ENCODE measurements at regions not wholly inside any gene's neighbourhood (a gene's known extent, or its start where the extent isn't known, plus 50 kb on each side); places are given as distances from the start of the nearest gene placed in this dataset.

GRCh38 chr10:29140991-29141390 is 147.9 kb upstream of the LYZL1 start:
- H3K27me3 ChIP-seq (ENCODE audit: insufficient read depth) = no peaks in the 10 kb centered on the region
- H3K4me3 ChIP-seq = no peak overlapping the region
- H3K4me1 ChIP-seq (ENCODE audit: insufficient read depth) = peaks cover 39% of the 10 kb centered on the region
- Mint-ChIP-seq H3K27me3 (ENCODE audit: insufficient read depth, low read depth, poor library complexity) (peaks cover 8% of the 10 kb centered on the region), H3K27ac (no peak overlapping the region), H3K9me3 (no peaks in the 10 kb centered on the region), H3K4me3 (no peak overlapping the region), H3K4me1 (peaks cover 37% of the 10 kb centered on the region), H3K36me3 (ENCODE audit: low read depth) (no peaks in the 10 kb centered on the region)
- peak; percentile 15 for DNase-seq (ENCODE audit: low spot score)
- no peaks in the 10 kb centered on the region for H3K79me2 ChIP-seq (replicated peaks; ENCODE audit: insufficient read depth)
- TF ChIP-seq EZH2phosphoT487 (IDR thresholded peaks at IDR 0.05; ENCODE audit: unreplicated experiment) (no peak), CTCF (conservative IDR thresholded peaks at IDR 0.05; ENCODE audit: low read depth in 2 of 2) (no peak), POLR2AphosphoS5 (IDR thresholded peaks at IDR 0.05; ENCODE audit: low read depth) (no peak), ZNF331 (CRISPR knock-in tag; IDR thresholded peaks at IDR 0.05; ENCODE audit: low read depth) (no peak)
- H3K9me2 ChIP-seq (ENCODE audit: insufficient read depth) = no peaks in the 10 kb centered on the region
- peak overlapping the region; percentile 34 for H3K27ac ChIP-seq (ENCODE audit: low read depth)
- H4K20me1 ChIP-seq (replicated peaks; ENCODE audit: insufficient read depth) = no peaks in the 10 kb centered on the region
- peak overlapping the region; percentile 77 for H3K4me2 ChIP-seq
- H2AFZ ChIP-seq = no peak overlapping the region
- H3F3A ChIP-seq (replicated peaks; ENCODE audit: low read depth) = no peaks in the 10 kb centered on the region
- ATAC-seq = no peak
- H3K36me3 ChIP-seq (ENCODE audit: insufficient read depth) = no peaks in the 10 kb centered on the region

GRCh38 chr10:29141761-29142160 is 147.1 kb upstream of the LYZL1 start:
- H3K4me3 Mint-ChIP-seq = no peak overlapping the region

GRCh38 chr10:29142516-29143314 is 146.2 kb upstream of the LYZL1 start:
- Mint-ChIP-seq H3K27me3 (ENCODE audit: insufficient read depth, low read depth, poor library complexity) (peaks cover 7% of the 10 kb centered on the region), H3K4me3 (peak overlapping the region; percentile 67), H3K27ac (no peak overlapping the region; the same call in 1 of the 2 replicates), H3K9me3 (no peaks in the 10 kb centered on the region), H3K4me1 (peaks cover 37% of the 10 kb centered on the region), H3K36me3 (ENCODE audit: low read depth) (no peaks in the 10 kb centered on the region)
- Histone ChIP-seq H2AFZ (peak overlapping the region; percentile 4; the same call in 1 of the 2 replicates), H3K4me3 (peak overlapping the region; percentile 50), H3K4me2 (peak overlapping the region; percentile 77), H3K27me3 (ENCODE audit: insufficient read depth) (no peaks in the 10 kb centered on the region), H3K4me1 (ENCODE audit: insufficient read depth) (peaks cover 39% of the 10 kb centered on the region), H3K9me2 (ENCODE audit: insufficient read depth) (no peaks in the 10 kb centered on the region), H4K20me1 (replicated peaks; ENCODE audit: insufficient read depth) (no peaks in the 10 kb centered on the region), H3K36me3 (ENCODE audit: insufficient read depth) (no peaks in the 10 kb centered on the region), H3K27ac (ENCODE audit: low read depth) (peak overlapping the region; percentile 34), H3K79me2 (replicated peaks; ENCODE audit: insufficient read depth) (no peaks in the 10 kb centered on the region), H3F3A (replicated peaks; ENCODE audit: low read depth) (no peaks in the 10 kb centered on the region)
- ATAC-seq = peak; percentile 78
- peak; percentile 72 for DNase-seq (ENCODE audit: low spot score)
- no peak for TF ChIP-seq EZH2 (IDR thresholded peaks at IDR 0.05; ENCODE audit: low read depth, unreplicated experiment)
- peak; percentile 40 to 44 for TF ChIP-seq CTCF (conservative IDR thresholded peaks at IDR 0.05; ENCODE audit: low read depth in 2 of 2)
- peak; percentile 89 for TF ChIP-seq POLR2AphosphoS5 (IDR thresholded peaks at IDR 0.05; ENCODE audit: low read depth)
- no peak for TF ChIP-seq CREB1 (CRISPR knock-in tag; IDR thresholded peaks at IDR 0.05; ENCODE audit: low read depth)
- TF ChIP-seq REST (IDR thresholded peaks at IDR 0.05; ENCODE audit: unreplicated experiment) = no peak
- TF ChIP-seq EZH2phosphoT487 (IDR thresholded peaks at IDR 0.05; ENCODE audit: unreplicated experiment) = no peak
- TF ChIP-seq ZNF331 (CRISPR knock-in tag; IDR thresholded peaks at IDR 0.05; ENCODE audit: low read depth) = no peak
- TF ChIP-seq ZNF114 (CRISPR knock-in tag; IDR thresholded peaks at IDR 0.05) = no peak

More at GRCh38 chr10:29141761-29142160, 147.1 kb upstream of the LYZL1 start:
- peaks cover 37% of the 10 kb centered on the region for H3K4me1 Mint-ChIP-seq
- H3K36me3 Mint-ChIP-seq (ENCODE audit: low read depth) = no peaks in the 10 kb centered on the region
- Histone ChIP-seq H3K9me2 (ENCODE audit: insufficient read depth) (no peaks in the 10 kb centered on the region), H3F3A (replicated peaks; ENCODE audit: low read depth) (no peaks in the 10 kb centered on the region), H3K79me2 (replicated peaks; ENCODE audit: insufficient read depth) (no peaks in the 10 kb centered on the region), H3K4me1 (ENCODE audit: insufficient read depth) (peaks cover 39% of the 10 kb centered on the region), H3K27me3 (ENCODE audit: insufficient read depth) (no peaks in the 10 kb centered on the region), H3K4me2 (peak overlapping the region; percentile 77), H3K27ac (ENCODE audit: low read depth) (peak overlapping the region; percentile 34), H3K36me3 (ENCODE audit: insufficient read depth) (no peaks in the 10 kb centered on the region), H3K4me3 (peak overlapping the region; percentile 50; the same call in 1 of the 2 replicates), H4K20me1 (replicated peaks; ENCODE audit: insufficient read depth) (no peaks in the 10 kb centered on the region), H2AFZ (no peak overlapping the region)
- H3K27ac Mint-ChIP-seq = no peak overlapping the region; the same call in 1 of the 2 replicates
- DNase-seq (ENCODE audit: low spot score) (peak; percentile 10), ATAC-seq (no peak; the same call in 2 of the 3 replicates)
- H3K9me3 Mint-ChIP-seq = no peaks in the 10 kb centered on the region
- H3K27me3 Mint-ChIP-seq (ENCODE audit: insufficient read depth, low read depth, poor library complexity) = peaks cover 8% of the 10 kb centered on the region
- TF ChIP-seq EZH2phosphoT487 (IDR thresholded peaks at IDR 0.05; ENCODE audit: unreplicated experiment) (no peak), POLR2AphosphoS5 (IDR thresholded peaks at IDR 0.05; ENCODE audit: low read depth) (no peak), CREB1 (CRISPR knock-in tag; IDR thresholded peaks at IDR 0.05; ENCODE audit: low read depth) (no peak)

Data from GM23338 (cell line).